ENCODE measurements at regions not wholly inside any gene's neighbourhood (a gene's known extent, or its start where the extent isn't known, plus 50 kb on each side); places are given as distances from the start of the nearest gene placed in this dataset.
"Not testable (repeated sequence)": the region's sequence is repeated elsewhere in the genome, so short reads cannot be mapped to it uniquely, and the experiment has no call there.

- H3K4me2 ChIP-seq (ENCODE audit: low read length) = no peak overlapping the region
- H3K9ac ChIP-seq (ENCODE audit: low read length) = no peak overlapping the region
- H3K9me3 ChIP-seq (ENCODE audit: low read length) = no peaks in the 10 kb centered on the region
- no peaks in the 10 kb centered on the region for H3K4me1 ChIP-seq (ENCODE audit: insufficient read depth, low read length, severe bottlenecking)
- H3K36me3 ChIP-seq (ENCODE audit: insufficient read depth, low read length) = no peaks in the 10 kb centered on the region
- no peaks in the 10 kb centered on the region for H3F3A ChIP-seq (ENCODE audit: insufficient read depth, low read length)
- H4K20me1 ChIP-seq (ENCODE audit: insufficient read depth, low read length) = no peaks in the 10 kb centered on the region
- H2AFZ ChIP-seq (ENCODE audit: low read length) = no peak overlapping the region
- no peak overlapping the region for H3K4me3 ChIP-seq (ENCODE audit: low read depth, low read length, poor library complexity, severe bottlenecking)
- H3K27ac ChIP-seq (ENCODE audit: low read depth, low read length, poor library complexity, severe bottlenecking) = no peak overlapping the region
- H3K9me2 ChIP-seq (ENCODE audit: low read depth, low read length) = no peaks in the 10 kb centered on the region
- H3K79me2 ChIP-seq (ENCODE audit: insufficient read depth, low read length) = no peaks in the 10 kb centered on the region
- H3K27me3 ChIP-seq (ENCODE audit: insufficient read depth, low read length) = no peaks in the 10 kb centered on the region
- TF ChIP-seq CTCF (IDR thresholded peaks at IDR 0.05; ENCODE audit: low read length) (no peak), EZH2 (IDR thresholded peaks at IDR 0.05; ENCODE audit: borderline replicate concordance, low read length) (no peak)
Measured at GRCh38 chr7:96558530-96558929, 151.1 kb downstream of the SEM1 start.

DNA sequence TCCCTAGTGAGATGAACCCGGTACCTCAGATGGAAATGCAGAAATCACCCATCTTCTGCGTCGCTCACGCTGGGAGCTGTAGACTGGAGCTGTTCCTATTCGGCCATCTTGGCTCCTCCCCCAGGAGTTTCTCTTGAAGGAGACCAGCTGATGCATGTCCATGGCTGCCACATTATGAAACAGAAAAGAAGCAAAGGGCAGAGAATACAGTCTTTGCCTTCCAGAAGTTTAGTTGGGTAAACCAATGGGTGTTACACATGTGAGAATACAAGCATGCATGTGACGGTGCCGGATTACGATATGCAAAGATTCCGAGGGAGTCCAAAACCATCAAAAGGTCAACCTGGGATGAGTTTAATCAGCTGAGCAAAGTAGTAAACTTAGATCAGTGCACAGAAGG lies 151.6 kb downstream of the SEM1 start:
- Histone ChIP-seq H3K9me3 (ENCODE audit: low read length) (no peaks in the 10 kb centered on the region), H3K36me3 (ENCODE audit: insufficient read depth, low read length) (no peaks in the 10 kb centered on the region), H3K9ac (ENCODE audit: low read length) (no peak overlapping the region), H3F3A (ENCODE audit: insufficient read depth, low read length) (no peaks in the 10 kb centered on the region), H2AFZ (ENCODE audit: low read length) (no peak overlapping the region), H3K9me2 (ENCODE audit: low read depth, low read length) (no peaks in the 10 kb centered on the region), H4K20me1 (ENCODE audit: insufficient read depth, low read length) (no peaks in the 10 kb centered on the region), H3K27me3 (ENCODE audit: insufficient read depth, low read length) (no peaks in the 10 kb centered on the region), H3K4me1 (ENCODE audit: insufficient read depth, low read length, severe bottlenecking) (no peaks in the 10 kb centered on the region), H3K4me2 (ENCODE audit: low read length) (no peak overlapping the region), H3K27ac (ENCODE audit: low read depth, low read length, poor library complexity, severe bottlenecking) (no peak overlapping the region), H3K4me3 (ENCODE audit: low read depth, low read length, poor library complexity, severe bottlenecking) (no peak overlapping the region), H3K79me2 (ENCODE audit: insufficient read depth, low read length) (no peaks in the 10 kb centered on the region)
- TF ChIP-seq EZH2 (IDR thresholded peaks at IDR 0.05; ENCODE audit: borderline replicate concordance, low read length) = no peak
- TF ChIP-seq CTCF (IDR thresholded peaks at IDR 0.05; ENCODE audit: low read length) = no peak

DNA sequence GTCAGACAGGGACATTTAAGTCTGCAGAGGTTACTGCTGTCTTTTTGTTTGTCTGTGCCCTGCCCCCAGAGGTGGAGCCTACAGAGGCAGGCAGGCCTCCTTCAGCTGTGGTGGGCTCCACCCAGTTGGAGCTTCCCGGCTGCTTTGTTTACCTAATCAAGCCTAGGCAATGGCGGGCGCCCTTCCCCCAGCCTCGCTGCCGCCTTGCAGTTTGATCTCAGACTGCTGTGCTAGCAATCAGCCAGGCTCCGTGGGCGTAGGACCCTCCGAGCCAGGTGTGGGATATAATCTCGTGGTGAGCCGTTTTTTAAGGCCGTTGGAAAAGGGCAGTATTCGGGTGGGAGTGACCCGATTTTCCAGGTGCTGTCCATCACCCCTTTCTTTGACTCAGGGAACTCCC lies 152.0 kb downstream of the SEM1 start:
- not testable (repeated sequence) for H3F3A ChIP-seq (ENCODE audit: insufficient read depth, low read length); H3K9me3 ChIP-seq (ENCODE audit: low read length); H3K27ac ChIP-seq (ENCODE audit: low read depth, low read length, poor library complexity, severe bottlenecking); H3K9ac ChIP-seq (ENCODE audit: low read length); H3K27me3 ChIP-seq (ENCODE audit: insufficient read depth, low read length); H3K36me3 ChIP-seq (ENCODE audit: insufficient read depth, low read length); H3K79me2 ChIP-seq (ENCODE audit: insufficient read depth, low read length); H2AFZ ChIP-seq (ENCODE audit: low read length); H4K20me1 ChIP-seq (ENCODE audit: insufficient read depth, low read length); H3K9me2 ChIP-seq (ENCODE audit: low read depth, low read length); H3K4me1 ChIP-seq (ENCODE audit: insufficient read depth, low read length, severe bottlenecking); H3K4me3 ChIP-seq (ENCODE audit: low read depth, low read length, poor library complexity, severe bottlenecking); H3K4me2 ChIP-seq (ENCODE audit: low read length)

DNA sequence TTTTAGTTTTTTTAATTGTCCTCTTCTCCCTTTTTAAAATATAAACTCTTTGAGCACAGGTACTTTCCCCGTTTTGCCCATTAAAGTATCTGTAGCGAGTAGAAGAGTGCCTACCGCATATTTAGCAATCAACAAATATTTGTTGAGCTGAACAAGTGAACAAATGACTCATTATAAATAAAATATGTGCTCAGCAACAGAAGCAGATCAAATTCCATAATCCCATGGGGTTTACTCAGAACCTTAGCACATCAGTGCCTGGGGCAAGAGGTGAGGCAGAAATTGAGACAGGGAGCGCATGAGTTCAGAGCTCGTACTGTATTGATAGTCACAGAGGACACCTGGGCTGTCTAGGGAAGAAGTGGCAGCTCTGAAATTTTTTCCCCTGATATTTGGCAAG lies 161.0 kb downstream of the SEM1 start:
- TF ChIP-seq EZH2 (IDR thresholded peaks at IDR 0.05; ENCODE audit: borderline replicate concordance, low read length) (no peak), CTCF (IDR thresholded peaks at IDR 0.05; ENCODE audit: low read length) (no peak)
- no peak overlapping the region for H3K4me2 ChIP-seq (ENCODE audit: low read length)

More for the DNA sequence above, 161.0 kb downstream of the SEM1 start:
- no peaks in the 10 kb centered on the region for H3K9me3 ChIP-seq (ENCODE audit: low read length)
- H3K27me3 ChIP-seq (ENCODE audit: insufficient read depth, low read length) = no peaks in the 10 kb centered on the region
- H3K27ac ChIP-seq (ENCODE audit: low read depth, low read length, poor library complexity, severe bottlenecking) = no peak overlapping the region
- no peaks in the 10 kb centered on the region for H3K9me2 ChIP-seq (ENCODE audit: low read depth, low read length)
- H4K20me1 ChIP-seq (ENCODE audit: insufficient read depth, low read length) = no peaks in the 10 kb centered on the region
- no peak overlapping the region for H3K9ac ChIP-seq (ENCODE audit: low read length)
- no peaks in the 10 kb centered on the region for H3F3A ChIP-seq (ENCODE audit: insufficient read depth, low read length)
- no peak overlapping the region for H2AFZ ChIP-seq (ENCODE audit: low read length)
- no peaks in the 10 kb centered on the region for H3K36me3 ChIP-seq (ENCODE audit: insufficient read depth, low read length)
- no peaks in the 10 kb centered on the region for H3K79me2 ChIP-seq (ENCODE audit: insufficient read depth, low read length)
- H3K4me1 ChIP-seq (ENCODE audit: insufficient read depth, low read length, severe bottlenecking) = no peaks in the 10 kb centered on the region
- no peak overlapping the region for H3K4me3 ChIP-seq (ENCODE audit: low read depth, low read length, poor library complexity, severe bottlenecking)

Measured in OCI-LY1 (cell line).